ENCODE measurements at regions not wholly inside any gene's neighbourhood (a gene's known extent, or its start where the extent isn't known, plus 50 kb on each side); places are given as distances from the start of the nearest gene placed in this dataset.

DNA sequence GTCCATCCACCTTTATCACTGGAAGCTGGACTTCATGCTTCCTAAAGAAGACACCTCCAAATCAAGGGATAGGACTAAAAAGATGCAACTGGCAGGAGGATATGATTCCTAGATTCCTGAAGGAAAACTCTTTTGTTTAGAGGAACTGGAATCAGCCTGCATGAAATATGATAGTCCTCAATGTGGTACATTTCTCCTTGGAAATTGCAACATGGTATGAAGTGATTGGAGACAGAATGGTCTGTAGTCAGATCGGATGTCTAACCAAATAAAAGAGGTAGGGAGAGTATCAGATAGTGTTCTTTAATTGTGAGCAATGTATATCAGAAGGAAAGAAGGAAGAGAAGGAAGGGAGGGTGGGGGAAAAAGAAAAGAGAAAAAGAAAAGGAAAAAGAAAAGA is 116.1 kb upstream of the FSTL4 start:
- H3K4me3 ChIP-seq = no peak overlapping the region
- 84 to 100% methylated on average over 1 of the region's 1 CpG for WGBS, 2 donors (ENCODE audit: low coverage in 1 of 2)
- in situ Hi-C loops (cut with MboI; ENCODE audit: low pct_ligation_motif_present in 1 of 4, low pct_unique_long_range_greater_than_20kb in 1 of 4, low sequenced_read_pairs in 3 of 4) (no loop called here), intact Hi-C loops (cut with DNase I; ENCODE audit: low total_unique reads) (no loop called here)
- H3K9me3 ChIP-seq = peaks cover 0 to 4% of the 10 kb centered on the region in 2 donors
- H3K27me3 ChIP-seq = no peaks in the 10 kb centered on the region
- H3K27ac ChIP-seq = no peak overlapping the region
- no peaks in the 10 kb centered on the region for H3K4me1 ChIP-seq
- H3K36me3 ChIP-seq = no peaks in the 10 kb centered on the region
- no peak for DNase-seq
- TF ChIP-seq POLR2A (IDR thresholded peaks at IDR 0.05) (no peak), POLR2AphosphoS5 (IDR thresholded peaks at IDR 0.05) (no peak), EP300 (IDR thresholded peaks at IDR 0.05; ENCODE audit: low read depth) (no peak)
- TF ChIP-seq, protein P1, sequence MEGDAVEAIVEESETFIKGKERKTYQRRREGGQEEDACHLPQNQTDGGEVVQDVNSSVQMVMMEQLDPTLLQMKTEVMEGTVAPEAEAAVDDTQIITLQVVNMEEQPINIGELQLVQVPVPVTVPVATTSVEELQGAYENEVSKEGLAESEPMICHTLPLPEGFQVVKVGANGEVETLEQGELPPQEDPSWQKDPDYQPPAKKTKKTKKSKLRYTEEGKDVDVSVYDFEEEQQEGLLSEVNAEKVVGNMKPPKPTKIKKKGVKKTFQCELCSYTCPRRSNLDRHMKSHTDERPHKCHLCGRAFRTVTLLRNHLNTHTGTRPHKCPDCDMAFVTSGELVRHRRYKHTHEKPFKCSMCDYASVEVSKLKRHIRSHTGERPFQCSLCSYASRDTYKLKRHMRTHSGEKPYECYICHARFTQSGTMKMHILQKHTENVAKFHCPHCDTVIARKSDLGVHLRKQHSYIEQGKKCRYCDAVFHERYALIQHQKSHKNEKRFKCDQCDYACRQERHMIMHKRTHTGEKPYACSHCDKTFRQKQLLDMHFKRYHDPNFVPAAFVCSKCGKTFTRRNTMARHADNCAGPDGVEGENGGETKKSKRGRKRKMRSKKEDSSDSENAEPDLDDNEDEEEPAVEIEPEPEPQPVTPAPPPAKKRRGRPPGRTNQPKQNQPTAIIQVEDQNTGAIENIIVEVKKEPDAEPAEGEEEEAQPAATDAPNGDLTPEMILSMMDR (IDR thresholded peaks at IDR 0.05) = no peak

DNA sequence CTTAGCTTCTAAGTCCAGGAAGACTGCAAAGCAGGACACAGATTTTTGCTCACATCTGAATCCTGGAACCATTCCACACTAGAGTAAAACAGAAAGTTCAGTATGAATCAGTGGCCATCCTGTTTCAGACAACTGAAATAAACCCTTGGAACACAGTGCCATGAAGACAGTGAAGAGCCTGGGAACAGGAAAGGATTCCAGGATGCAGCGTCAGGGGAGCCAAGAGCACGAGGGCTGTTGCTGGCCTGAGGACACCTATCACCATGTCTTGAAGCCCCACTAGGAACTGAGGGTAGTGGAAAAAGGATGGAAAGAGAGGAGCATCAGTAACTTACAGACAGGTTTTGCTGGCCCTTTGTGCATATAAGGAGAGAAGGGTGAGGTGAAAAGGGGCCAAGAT is 115.3 kb upstream of the FSTL4 start:
- Histone ChIP-seq H3K36me3 (no peaks in the 10 kb centered on the region), H3K9me3 (peaks cover 0 to 4% of the 10 kb centered on the region in 2 donors), H3K27ac (no peak overlapping the region), H3K4me3 (no peak overlapping the region), H3K27me3 (no peaks in the 10 kb centered on the region), H3K4me1 (no peaks in the 10 kb centered on the region)
- intact Hi-C loops (cut with DNase I; ENCODE audit: low total_unique reads) (no loop called here), in situ Hi-C loops (cut with MboI; ENCODE audit: low pct_ligation_motif_present in 1 of 4, low pct_unique_long_range_greater_than_20kb in 1 of 4, low sequenced_read_pairs in 3 of 4) (no loop called here)
- 52 to 73% methylated on average over 2 of the region's 2 CpGs for WGBS, 2 donors (ENCODE audit: low coverage in 1 of 2)
- TF ChIP-seq POLR2AphosphoS5 (IDR thresholded peaks at IDR 0.05) = no peak
- TF ChIP-seq POLR2A (IDR thresholded peaks at IDR 0.05) = no peak
- TF ChIP-seq EP300 (IDR thresholded peaks at IDR 0.05; ENCODE audit: low read depth) = no peak
- TF ChIP-seq, protein P1 (IDR thresholded peaks at IDR 0.05) = no peak
- no peak for DNase-seq

DNA sequence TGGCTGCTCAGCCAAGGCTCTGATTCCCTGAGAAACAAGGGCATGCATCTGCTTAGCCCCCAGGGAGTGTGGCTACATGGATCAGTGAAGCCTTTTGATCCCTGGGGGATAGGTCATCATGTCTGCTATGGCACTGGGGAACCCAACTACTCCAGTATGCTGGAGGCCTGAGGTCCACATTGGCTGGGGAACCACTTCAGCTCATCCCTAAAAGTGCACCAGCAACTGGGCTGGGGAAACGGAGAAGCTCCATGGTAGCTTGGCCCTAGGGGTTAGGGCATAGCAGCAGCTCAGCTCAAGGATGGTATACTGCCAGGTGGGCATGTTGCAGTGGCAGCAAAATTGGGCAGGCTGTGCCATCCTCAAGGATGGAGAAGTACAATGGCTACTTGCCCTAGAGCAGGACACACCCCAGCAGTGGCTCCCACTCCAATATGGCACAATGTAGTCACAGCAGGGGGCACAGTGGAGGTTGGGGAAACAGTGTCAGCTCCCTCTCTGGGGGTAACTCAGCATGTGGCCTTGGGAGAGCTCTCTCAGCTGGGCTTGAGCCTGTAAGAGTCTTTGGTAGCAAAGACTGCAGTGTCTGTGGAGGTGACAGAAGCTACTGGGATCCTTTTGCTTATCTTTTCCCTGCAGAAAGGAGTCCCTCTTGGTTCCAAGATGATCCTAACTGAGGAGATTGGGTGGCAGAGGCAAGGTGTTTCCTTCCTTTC is 111.5 kb upstream of the FSTL4 start:
- in situ Hi-C loops (cut with MboI; ENCODE audit: low pct_ligation_motif_present in 1 of 4, low pct_unique_long_range_greater_than_20kb in 1 of 4, low sequenced_read_pairs in 3 of 4) = no loop called here
- TF ChIP-seq, protein P1 (IDR thresholded peaks at IDR 0.05) = no peak
- TF ChIP-seq POLR2AphosphoS5 (IDR thresholded peaks at IDR 0.05) (no peak), EP300 (IDR thresholded peaks at IDR 0.05; ENCODE audit: low read depth) (no peak), POLR2A (IDR thresholded peaks at IDR 0.05) (no peak)
- WGBS, 2 donors (ENCODE audit: low coverage in 1 of 2) = 88% methylated on average over 1 of the region's 1 CpG; no CpG with 5 or more reads in 1 of the 2 donors
- no peak overlapping the region for H3K27ac ChIP-seq
- H3K36me3 ChIP-seq = no peaks in the 10 kb centered on the region
- H3K27me3 ChIP-seq = no peaks in the 10 kb centered on the region
- H3K9me3 ChIP-seq = peaks cover 0 to 10% of the 10 kb centered on the region in 2 donors
- DNase-seq = no peak
- no peaks in the 10 kb centered on the region for H3K4me1 ChIP-seq
- no peak overlapping the region for H3K4me3 ChIP-seq
- intact Hi-C loops (cut with DNase I; ENCODE audit: low total_unique reads) = no loop called here

DNA sequence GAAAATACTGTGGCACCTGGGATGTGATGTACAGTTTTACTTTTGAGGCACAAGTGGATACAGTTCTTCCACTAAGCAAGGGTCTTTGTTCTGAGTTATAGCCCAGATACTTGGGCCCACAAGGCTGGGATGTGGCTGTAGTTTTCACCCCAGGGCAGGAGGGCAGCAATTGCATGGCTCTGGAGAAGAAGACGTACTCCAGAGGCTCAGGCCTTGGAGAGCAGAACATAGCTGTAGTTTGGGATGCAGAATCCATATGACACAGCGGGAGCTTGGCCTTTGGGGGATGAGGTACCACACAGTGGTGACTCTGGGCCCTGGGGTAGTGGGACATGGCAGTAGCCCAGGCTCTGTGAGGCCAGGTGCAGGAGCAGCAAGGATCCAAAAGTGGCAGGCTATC is 110.8 kb upstream of the FSTL4 start:
- intact Hi-C loops (cut with DNase I; ENCODE audit: low total_unique reads) = no loop called here
- DNase-seq = no peak

More for the DNA sequence above, 110.8 kb upstream of the FSTL4 start:
- Histone ChIP-seq H3K4me3 (no peak overlapping the region), H3K27me3 (no peaks in the 10 kb centered on the region), H3K9me3 (peaks cover 0 to 10% of the 10 kb centered on the region in 2 donors), H3K4me1 (no peaks in the 10 kb centered on the region), H3K36me3 (no peaks in the 10 kb centered on the region), H3K27ac (no peak overlapping the region)
- in situ Hi-C loops (cut with MboI; ENCODE audit: low pct_ligation_motif_present in 1 of 4, low pct_unique_long_range_greater_than_20kb in 1 of 4, low sequenced_read_pairs in 3 of 4) = no loop called here
- 92% methylated on average over 2 of the region's 2 CpGs; no CpG with 5 or more reads in 1 of the 2 donors for WGBS, 2 donors (ENCODE audit: low coverage in 1 of 2)
- TF ChIP-seq EP300 (IDR thresholded peaks at IDR 0.05; ENCODE audit: low read depth) (no peak), POLR2A (IDR thresholded peaks at IDR 0.05) (no peak), POLR2AphosphoS5 (IDR thresholded peaks at IDR 0.05) (no peak)
- TF ChIP-seq, protein P1 (IDR thresholded peaks at IDR 0.05) = no peak
